LHCN-M2 (cell line): ENCODE measurements at regions not wholly inside any gene's neighbourhood (a gene's known extent, or its start where the extent isn't known, plus 50 kb on each side); places are given as distances from the start of the nearest gene placed in this dataset.
"Not testable (repeated sequence)": the region's sequence is repeated elsewhere in the genome, so short reads cannot be mapped to it uniquely, and the experiment has no call there.

ENCODE experiments used
- DNase-seq: peaks from one replicate; pipeline ENCODE4 v3.0.0-alpha.2; 2012; ENCODE audit warnings: low read depth

GRCh38 chr12:83945871-83946270 lies 966.7 kb downstream of the SLC6A15 start:
- peak; percentile 1 for DNase-seq

- DNase-seq: no peak
Measured at GRCh38 chr12:83939718-83940117, 972.9 kb downstream of the SLC6A15 start.

GRCh38 chr12:83933615-83934014 lies 979.0 kb downstream of the SLC6A15 start:
- no peak for DNase-seq

GRCh38 chr12:83932011-83932410 lies 980.6 kb downstream of the SLC6A15 start:
- no peak for DNase-seq

- DNase-seq: no peak
Measured at GRCh38 chr12:83931451-83931850, 981.1 kb downstream of the SLC6A15 start.

- DNase-seq: not testable (repeated sequence)
Measured at GRCh38 chr12:83929792-83930191, 982.8 kb downstream of the SLC6A15 start.

GRCh38 chr12:83920821-83921547 lies 991.6 kb downstream of the SLC6A15 start:
- DNase-seq: no peak

GRCh38 chr12:83919081-83919480 lies 993.5 kb downstream of the SLC6A15 start:
- no peak for DNase-seq

- no peak for DNase-seq
Measured at GRCh38 chr12:83904175-83904574, 1008.4 kb downstream of the SLC6A15 start.

GRCh38 chr12:83896416-83896815 lies 1016.2 kb downstream of the SLC6A15 start:
- no peak for DNase-seq

GRCh38 chr12:83893101-83893500 lies 1019.5 kb downstream of the SLC6A15 start:
- no peak for DNase-seq

- no peak for DNase-seq
Measured at GRCh38 chr12:83889745-83890144, 1022.9 kb downstream of the SLC6A15 start.

- DNase-seq: no peak
Measured at GRCh38 chr12:83886479-83886878, 1026.1 kb downstream of the SLC6A15 start.

GRCh38 chr12:83870921-83871599 lies 1041.5 kb downstream of the SLC6A15 start:
- DNase-seq: not testable (repeated sequence)

- DNase-seq: no peak
Measured at GRCh38 chr12:83866477-83866876, 1046.1 kb downstream of the SLC6A15 start.

- no peak for DNase-seq
Measured at GRCh38 chr12:83865431-83865830, 1047.2 kb downstream of the SLC6A15 start.

- DNase-seq: no peak
Measured at GRCh38 chr12:83864054-83864453, 1048.5 kb downstream of the SLC6A15 start.

GRCh38 chr12:83859021-83859420 lies 1053.6 kb downstream of the SLC6A15 start:
- DNase-seq: no peak

GRCh38 chr12:83856803-83857202 lies 1055.8 kb downstream of the SLC6A15 start:
- no peak for DNase-seq

- DNase-seq: no peak
Measured at GRCh38 chr12:83850531-83850930, 1062.1 kb downstream of the SLC6A15 start.

- DNase-seq: no peak
Measured at GRCh38 chr12:83848702-83849101, 1063.9 kb downstream of the SLC6A15 start.

GRCh38 chr12:83843541-83843940 lies 1069.1 kb downstream of the SLC6A15 start:
- DNase-seq: no peak

- DNase-seq: no peak
Measured at GRCh38 chr12:83841620-83842019, 1071.0 kb downstream of the SLC6A15 start.
